ENCODE measurements at regions not wholly inside any gene's neighbourhood (a gene's known extent, or its start where the extent isn't known, plus 50 kb on each side); places are given as distances from the start of the nearest gene placed in this dataset.
A peak's percentile ranks its signal among the peaks of the same experiment; 100 is the strongest.

- no peak for DNase-seq (ENCODE audit: low read depth)
Measured at GRCh38 chr6:43907789-43908472, 137.9 kb downstream of the VEGFA start.

- DNase-seq (ENCODE audit: low read depth): no peak
Measured at GRCh38 chr6:43907312-43907711, 137.3 kb downstream of the VEGFA start.

- DNase-seq (ENCODE audit: low read depth): peak; percentile 85
Measured at GRCh38 chr6:43904311-43905123, 134.5 kb downstream of the VEGFA start.

GRCh38 chr6:43903739-43904290 lies 133.8 kb downstream of the VEGFA start:
- DNase-seq (ENCODE audit: low read depth): no peak

- DNase-seq (ENCODE audit: low read depth): no peak
Measured at GRCh38 chr6:43901733-43902230, 131.8 kb downstream of the VEGFA start.

GRCh38 chr6:43900916-43901732 lies 131.1 kb downstream of the VEGFA start:
- DNase-seq (ENCODE audit: low read depth): no peak

- DNase-seq (ENCODE audit: low read depth): no peak
Measured at GRCh38 chr6:43900560-43900915, 130.5 kb downstream of the VEGFA start.

DNA sequence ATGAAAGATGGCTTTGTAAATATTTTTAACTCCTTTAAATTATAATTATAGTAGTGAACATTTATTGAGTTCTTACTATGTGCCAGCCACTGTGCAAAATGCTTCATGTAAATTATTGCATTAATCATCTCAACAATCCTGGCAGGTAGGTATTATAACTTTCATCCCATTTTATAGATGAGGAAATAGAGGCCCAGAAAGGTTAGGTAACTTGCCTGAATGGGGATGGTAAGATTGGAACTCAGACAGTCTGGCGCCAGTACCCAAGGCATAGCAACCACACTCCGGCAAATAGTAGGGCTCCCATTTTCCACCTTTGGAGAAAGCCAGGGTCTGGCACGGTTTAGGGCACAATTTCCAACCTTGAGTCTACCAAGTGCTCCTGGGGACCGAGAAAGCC lies 129.8 kb downstream of the VEGFA start:
- DNase-seq (ENCODE audit: low read depth): no peak

DNA sequence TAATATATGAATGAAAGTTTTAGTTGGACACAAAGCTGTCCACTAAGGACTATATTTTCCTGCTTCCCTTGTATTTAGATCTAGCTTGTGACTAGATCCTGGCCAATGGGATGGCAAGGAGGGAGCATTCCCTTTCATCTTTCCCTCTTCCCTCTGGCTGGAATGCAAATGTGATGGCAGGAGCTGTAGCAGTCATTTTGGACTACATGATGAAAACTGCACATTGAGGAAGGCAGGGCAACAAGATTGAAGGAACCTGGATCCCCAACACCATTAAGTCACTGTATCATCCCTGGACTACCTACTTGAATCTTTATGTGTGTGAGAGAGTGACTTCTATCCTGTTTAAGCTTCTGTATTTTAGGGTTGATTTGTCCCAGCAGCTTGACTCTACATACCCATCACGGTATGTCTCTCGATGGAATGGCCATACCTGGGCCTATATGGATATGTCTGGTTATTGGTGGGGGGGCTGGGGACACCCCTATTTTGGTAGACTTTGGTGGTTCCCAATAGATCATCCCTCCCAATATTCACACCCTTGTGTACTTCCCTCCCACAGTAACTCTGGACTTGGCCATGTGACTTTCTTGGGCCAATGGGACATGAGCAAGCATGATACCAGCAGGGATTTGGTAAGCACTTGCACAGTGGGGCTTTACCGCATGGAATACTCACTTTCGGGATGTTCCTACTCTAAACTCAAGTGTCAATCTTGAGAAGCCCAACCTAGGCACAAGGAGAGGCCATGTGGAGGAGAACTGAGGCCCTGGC lies 128.5 kb downstream of the VEGFA start:
- DNase-seq (ENCODE audit: low read depth): no peak

GRCh38 chr6:43897571-43898302 lies 127.7 kb downstream of the VEGFA start:
- no peak for DNase-seq (ENCODE audit: low read depth)

- DNase-seq (ENCODE audit: low read depth): no peak
Measured at GRCh38 chr6:43896329-43897255, 126.6 kb downstream of the VEGFA start.

GRCh38 chr6:43895656-43896328 lies 125.8 kb downstream of the VEGFA start:
- no peak for DNase-seq (ENCODE audit: low read depth)

- no peak for DNase-seq (ENCODE audit: low read depth)
Measured at GRCh38 chr6:43893073-43893472, 123.1 kb downstream of the VEGFA start.

- DNase-seq (ENCODE audit: low read depth): no peak
Measured at GRCh38 chr6:43891072-43891870, 121.3 kb downstream of the VEGFA start.

GRCh38 chr6:43890197-43891062 lies 120.4 kb downstream of the VEGFA start:
- DNase-seq (ENCODE audit: low read depth): no peak

DNA sequence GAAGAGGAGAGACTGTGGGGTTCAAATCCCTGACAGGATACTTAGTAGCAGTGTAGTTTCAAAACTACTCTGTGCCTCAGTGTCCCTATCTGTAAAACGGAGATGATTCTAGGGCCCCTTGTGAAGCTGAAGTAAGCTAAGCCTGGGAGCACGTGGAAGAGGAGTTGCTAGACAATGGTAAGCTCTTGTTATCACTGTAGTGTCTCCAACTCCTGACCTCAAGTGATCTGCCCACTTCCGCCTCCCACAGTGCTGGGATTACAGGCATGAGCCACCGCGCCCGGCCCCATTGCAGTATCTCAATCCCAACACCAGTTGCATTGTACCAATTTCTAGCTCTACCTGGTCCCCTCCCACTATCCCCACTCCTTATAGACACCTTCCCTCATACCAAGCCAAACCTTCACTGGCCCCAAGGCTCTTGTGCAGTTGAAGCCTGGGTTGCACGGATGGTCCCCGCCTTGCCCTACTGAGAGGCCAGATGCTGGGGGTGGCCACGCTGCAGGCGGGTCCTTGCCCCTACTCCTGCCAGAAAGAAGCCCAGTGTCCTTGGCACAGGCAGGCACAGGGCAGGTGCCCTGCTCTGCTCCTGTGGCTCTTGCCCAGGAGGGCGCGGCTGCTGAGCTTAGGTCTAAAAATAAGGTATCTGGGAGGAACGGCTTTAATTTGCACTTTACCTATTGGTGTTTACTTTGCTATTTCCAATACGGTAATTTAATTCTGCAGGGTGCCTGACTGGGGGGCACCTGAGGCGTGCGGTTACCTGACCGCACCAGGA lies 118.1 kb downstream of the VEGFA start:
- no peak for DNase-seq (ENCODE audit: low read depth)
